ENCODE measurements at regions not wholly inside any gene's neighbourhood (a gene's known extent, or its start where the extent isn't known, plus 50 kb on each side); places are given as distances from the start of the nearest gene placed in this dataset.

- TF ChIP-seq EP300 (conservative IDR thresholded peaks at IDR 0.05; ENCODE audit: poor library complexity, severe bottlenecking) (peak; percentile 35), CTCF (IDR thresholded peaks at IDR 0.05; ENCODE audit: poor library complexity, severe bottlenecking) (no peak)
Observed at GRCh38 chrX:7280520-7280919, 132.6 kb upstream of the PUDP start.

Data from neural cell (in vitro differentiated cells).